ENCODE measurements at regions not wholly inside any gene's neighbourhood (a gene's known extent, or its start where the extent isn't known, plus 50 kb on each side); places are given as distances from the start of the nearest gene placed in this dataset.

- DNase-seq, result peak; percentile 25
Measured at GRCh38 chr4:31125061-31125460, 404.9 kb downstream of the PCDH7 start.

- no peak for DNase-seq
Measured at GRCh38 chr4:31125496-31125895, 405.3 kb downstream of the PCDH7 start.

- no peak for DNase-seq
Measured at GRCh38 chr4:31126881-31127398, 406.8 kb downstream of the PCDH7 start.

GRCh38 chr4:31130930-31131329, 410.8 kb downstream of the PCDH7 start:
- DNase-seq, result no peak

GRCh38 chr4:31134720-31135119, 414.6 kb downstream of the PCDH7 start:
- DNase-seq, result no peak

GRCh38 chr4:31139767-31140166, 419.6 kb downstream of the PCDH7 start:
- DNase-seq, result no peak

- no peak for DNase-seq
Measured at GRCh38 chr4:31141095-31141831, 421.1 kb downstream of the PCDH7 start.

- no peak for DNase-seq
Measured at GRCh38 chr4:31141832-31142142, 421.6 kb downstream of the PCDH7 start.

- DNase-seq, result no peak
Measured at GRCh38 chr4:31146366-31146765, 426.2 kb downstream of the PCDH7 start.

- no peak for DNase-seq
Measured at GRCh38 chr4:31148990-31149389, 428.8 kb downstream of the PCDH7 start.

- no peak for DNase-seq
Measured at GRCh38 chr4:31156221-31156620, 436.1 kb downstream of the PCDH7 start.

GRCh38 chr4:31160146-31160545, 440.0 kb downstream of the PCDH7 start:
- no peak for DNase-seq

- no peak for DNase-seq
Measured at GRCh38 chr4:31169846-31170245, 449.7 kb downstream of the PCDH7 start.

- no peak for DNase-seq
Measured at GRCh38 chr4:31171362-31171761, 451.2 kb downstream of the PCDH7 start.

GRCh38 chr4:31175242-31175910, 455.2 kb downstream of the PCDH7 start:
- no peak for DNase-seq

GRCh38 chr4:31183256-31183655, 463.1 kb downstream of the PCDH7 start:
- no peak for DNase-seq

GRCh38 chr4:31185014-31185585, 464.9 kb downstream of the PCDH7 start:
- no peak for DNase-seq

- DNase-seq, result no peak
Measured at GRCh38 chr4:31187979-31188378, 467.8 kb downstream of the PCDH7 start.

GRCh38 chr4:31189938-31190337, 469.8 kb downstream of the PCDH7 start:
- DNase-seq, result no peak

- DNase-seq, result no peak
Measured at GRCh38 chr4:31190671-31191070, 470.5 kb downstream of the PCDH7 start.

- DNase-seq, result no peak
Measured at GRCh38 chr4:31192341-31192740, 472.2 kb downstream of the PCDH7 start.

- DNase-seq, result no peak
Measured at GRCh38 chr4:31193521-31193920, 473.4 kb downstream of the PCDH7 start.

- no peak for DNase-seq
Measured at GRCh38 chr4:31194823-31195222, 474.7 kb downstream of the PCDH7 start.

- DNase-seq, result no peak
Measured at GRCh38 chr4:31199644-31200043, 479.5 kb downstream of the PCDH7 start.

Measured in right hindlimb (tissue), 1 donor.